ENCODE measurements at regions not wholly inside any gene's neighbourhood (a gene's known extent, or its start where the extent isn't known, plus 50 kb on each side); places are given as distances from the start of the nearest gene placed in this dataset.
"Not testable (repeated sequence)": the region's sequence is repeated elsewhere in the genome, so short reads cannot be mapped to it uniquely, and the experiment has no call there.

GRCh38 chr5:40165106-40165788 lies 514.5 kb upstream of the PTGER4 start:
- Histone ChIP-seq H3K4me3 (ENCODE audit: low read length) (no peak overlapping the region), H3K36me3 (ENCODE audit: control insufficient read depth, low read depth, low read length) (no peaks in the 10 kb centered on the region), H3K27me3 (ENCODE audit: control insufficient read depth, insufficient read depth, low read length) (no peaks in the 10 kb centered on the region), H3K27ac (ENCODE audit: low read length) (no peak overlapping the region), H3K9me3 (ENCODE audit: control insufficient read depth, low read depth, low read length) (peaks cover 5% of the 10 kb centered on the region), H3K4me1 (ENCODE audit: control insufficient read depth, low read depth, low read length) (peaks cover 3% of the 10 kb centered on the region), H3K9ac (ENCODE audit: low read length) (no peak overlapping the region)

DNA sequence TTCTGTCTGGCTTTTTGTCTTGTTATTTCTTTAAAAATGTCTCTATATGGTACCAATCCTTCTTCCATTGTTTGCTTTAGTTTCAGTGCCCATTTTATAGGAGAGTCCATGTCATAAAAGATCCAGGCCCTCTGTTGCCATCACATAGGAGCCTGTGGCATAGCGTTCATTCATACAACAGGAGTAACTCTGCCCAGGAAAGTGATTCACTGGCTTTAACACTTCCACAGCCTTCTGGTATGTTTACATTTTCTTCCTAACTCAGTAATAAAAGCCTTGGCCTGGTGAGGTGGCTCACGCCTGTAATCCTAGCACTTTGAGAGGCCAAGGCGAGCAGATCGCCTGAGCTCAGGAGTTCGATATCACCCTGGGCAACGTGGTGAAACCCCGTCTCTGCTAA lies 519.3 kb upstream of the PTGER4 start:
- Histone ChIP-seq H3K4me3 (ENCODE audit: low read length) (no peak overlapping the region), H3K27me3 (ENCODE audit: control insufficient read depth, insufficient read depth, low read length) (no peaks in the 10 kb centered on the region), H3K9me3 (ENCODE audit: control insufficient read depth, low read depth, low read length) (no peaks in the 10 kb centered on the region), H3K4me1 (ENCODE audit: control insufficient read depth, low read depth, low read length) (no peaks in the 10 kb centered on the region), H3K36me3 (ENCODE audit: control insufficient read depth, low read depth, low read length) (no peaks in the 10 kb centered on the region), H3K27ac (ENCODE audit: low read length) (no peak overlapping the region), H3K9ac (ENCODE audit: low read length) (no peak overlapping the region)

- no peaks in the 10 kb centered on the region for H3K9me3 ChIP-seq (ENCODE audit: control insufficient read depth, low read depth, low read length)
- H3K27ac ChIP-seq (ENCODE audit: low read length), result no peak overlapping the region
- no peaks in the 10 kb centered on the region for H3K27me3 ChIP-seq (ENCODE audit: control insufficient read depth, insufficient read depth, low read length)
- H3K9ac ChIP-seq (ENCODE audit: low read length), result no peak overlapping the region
- H3K4me1 ChIP-seq (ENCODE audit: control insufficient read depth, low read depth, low read length), result no peaks in the 10 kb centered on the region
- H3K36me3 ChIP-seq (ENCODE audit: control insufficient read depth, low read depth, low read length), result no peaks in the 10 kb centered on the region
- H3K4me3 ChIP-seq (ENCODE audit: low read length), result no peak overlapping the region
Observed at GRCh38 chr5:40154194-40154593, 525.5 kb upstream of the PTGER4 start.

DNA sequence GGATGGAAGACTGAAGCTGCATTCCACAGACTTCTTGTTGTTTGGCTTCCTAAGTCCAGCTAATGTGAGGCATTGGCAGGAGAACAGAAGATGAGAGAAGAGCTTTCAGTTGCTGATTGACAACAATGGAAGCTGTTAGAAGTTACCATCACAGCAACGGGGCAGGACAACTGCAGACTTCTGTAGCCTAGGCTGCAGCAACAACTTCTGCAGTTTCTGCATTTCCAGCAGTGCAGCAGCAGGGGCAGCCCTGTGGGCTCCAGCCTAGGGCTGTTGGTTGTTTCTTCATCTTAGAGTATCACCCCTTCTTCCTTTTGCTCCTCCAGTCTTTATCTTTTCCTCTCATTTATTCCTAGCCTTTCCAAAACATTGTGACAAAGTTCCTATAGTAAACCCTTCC lies 528.8 kb upstream of the PTGER4 start:
- no peaks in the 10 kb centered on the region for H3K27me3 ChIP-seq (ENCODE audit: control insufficient read depth, insufficient read depth, low read length)
- H3K9me3 ChIP-seq (ENCODE audit: control insufficient read depth, low read depth, low read length), result no peaks in the 10 kb centered on the region
- H3K27ac ChIP-seq (ENCODE audit: low read length), result no peak overlapping the region
- H3K9ac ChIP-seq (ENCODE audit: low read length), result no peak overlapping the region
- H3K4me3 ChIP-seq (ENCODE audit: low read length), result no peak overlapping the region
- H3K36me3 ChIP-seq (ENCODE audit: control insufficient read depth, low read depth, low read length), result no peaks in the 10 kb centered on the region
- H3K4me1 ChIP-seq (ENCODE audit: control insufficient read depth, low read depth, low read length), result no peaks in the 10 kb centered on the region

DNA sequence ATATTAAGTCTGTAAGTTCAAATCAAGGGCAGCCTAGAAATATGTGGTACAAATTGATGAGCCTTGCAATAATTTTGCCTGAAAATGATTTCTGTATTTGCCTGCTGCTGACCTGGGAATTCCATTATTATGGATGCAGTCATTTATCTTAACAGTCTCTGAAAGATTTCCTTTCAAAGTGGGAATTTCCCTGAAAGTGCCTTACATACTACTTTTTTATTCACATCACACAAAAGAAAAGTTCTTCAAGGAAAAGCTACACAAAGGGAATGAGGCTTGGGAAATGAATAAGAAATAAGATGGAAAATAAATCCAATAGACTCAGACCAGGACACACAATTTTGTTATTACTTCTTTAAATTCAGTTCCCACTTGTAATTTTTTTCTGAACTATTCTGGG lies 537.8 kb upstream of the PTGER4 start:
- H3K4me1 ChIP-seq (ENCODE audit: control insufficient read depth, low read depth, low read length), result peaks cover 21% of the 10 kb centered on the region
- H3K36me3 ChIP-seq (ENCODE audit: control insufficient read depth, low read depth, low read length), result no peaks in the 10 kb centered on the region
- peak overlapping the region; percentile 8 for H3K4me3 ChIP-seq (ENCODE audit: low read length)
- H3K27me3 ChIP-seq (ENCODE audit: control insufficient read depth, insufficient read depth, low read length), result no peaks in the 10 kb centered on the region
- peak overlapping the region; percentile 72 for H3K27ac ChIP-seq (ENCODE audit: low read length)
- no peak overlapping the region for H3K9ac ChIP-seq (ENCODE audit: low read length)
- no peaks in the 10 kb centered on the region for H3K9me3 ChIP-seq (ENCODE audit: control insufficient read depth, low read depth, low read length)

DNA sequence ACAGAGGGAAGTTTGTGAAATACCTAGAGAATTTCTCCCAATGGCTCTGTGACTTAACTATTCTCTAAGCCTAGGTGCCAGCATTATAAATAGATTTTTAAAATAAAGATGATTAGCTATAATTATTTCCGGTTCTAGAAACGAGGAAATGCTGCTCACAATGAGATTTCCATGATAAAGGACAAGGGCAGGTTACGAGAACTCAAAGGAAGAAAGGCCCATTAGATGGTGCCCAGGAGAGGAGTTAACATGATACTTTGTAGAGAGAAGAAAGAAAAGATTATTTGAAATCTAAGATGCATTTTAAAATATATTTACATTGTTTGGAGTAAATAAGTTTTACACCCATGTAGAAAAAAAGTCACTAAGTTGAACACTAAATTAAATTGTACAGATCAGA lies 538.3 kb upstream of the PTGER4 start:
- Histone ChIP-seq H3K9me3 (ENCODE audit: control insufficient read depth, low read depth, low read length) (no peaks in the 10 kb centered on the region), H3K9ac (ENCODE audit: low read length) (no peak overlapping the region), H3K27me3 (ENCODE audit: control insufficient read depth, insufficient read depth, low read length) (no peaks in the 10 kb centered on the region), H3K4me1 (ENCODE audit: control insufficient read depth, low read depth, low read length) (peaks cover 21% of the 10 kb centered on the region), H3K4me3 (ENCODE audit: low read length) (peak overlapping the region; percentile 8), H3K27ac (ENCODE audit: low read length) (peak overlapping the region; percentile 72), H3K36me3 (ENCODE audit: control insufficient read depth, low read depth, low read length) (no peaks in the 10 kb centered on the region)

- H3K36me3 ChIP-seq (ENCODE audit: control insufficient read depth, low read depth, low read length), result no peaks in the 10 kb centered on the region
- no peaks in the 10 kb centered on the region for H3K27me3 ChIP-seq (ENCODE audit: control insufficient read depth, insufficient read depth, low read length)
- H3K4me3 ChIP-seq (ENCODE audit: low read length), result no peak overlapping the region
- no peaks in the 10 kb centered on the region for H3K9me3 ChIP-seq (ENCODE audit: control insufficient read depth, low read depth, low read length)
- no peak overlapping the region for H3K9ac ChIP-seq (ENCODE audit: low read length)
- H3K27ac ChIP-seq (ENCODE audit: low read length), result no peak overlapping the region
- H3K4me1 ChIP-seq (ENCODE audit: control insufficient read depth, low read depth, low read length), result peaks cover 12% of the 10 kb centered on the region
Observed at GRCh38 chr5:40137223-40137622, 542.5 kb upstream of the PTGER4 start.

GRCh38 chr5:40134883-40135520 lies 544.7 kb upstream of the PTGER4 start:
- Histone ChIP-seq H3K27ac (ENCODE audit: low read length) (no peak overlapping the region), H3K27me3 (ENCODE audit: control insufficient read depth, insufficient read depth, low read length) (no peaks in the 10 kb centered on the region), H3K4me3 (ENCODE audit: low read length) (no peak overlapping the region), H3K36me3 (ENCODE audit: control insufficient read depth, low read depth, low read length) (no peaks in the 10 kb centered on the region), H3K9ac (ENCODE audit: low read length) (no peak overlapping the region), H3K4me1 (ENCODE audit: control insufficient read depth, low read depth, low read length) (no peaks in the 10 kb centered on the region), H3K9me3 (ENCODE audit: control insufficient read depth, low read depth, low read length) (no peaks in the 10 kb centered on the region)

DNA sequence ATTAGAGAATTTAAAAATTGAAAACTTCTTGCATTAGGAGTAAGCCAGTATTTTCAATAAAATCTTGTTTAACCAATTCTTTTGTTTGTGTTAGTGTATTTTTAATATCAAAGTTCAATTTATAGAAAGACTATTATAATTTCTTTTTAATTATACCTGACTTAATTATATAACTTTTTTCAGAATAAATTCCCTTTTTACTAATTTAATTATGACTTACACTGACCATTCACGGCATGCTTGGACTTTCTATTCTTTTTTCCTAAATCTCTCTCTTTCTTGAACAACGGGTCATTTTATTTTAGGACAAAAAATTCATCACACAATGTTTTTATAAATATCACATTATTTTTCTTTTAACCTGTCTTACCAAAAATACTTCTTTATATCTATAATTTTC lies 555.3 kb upstream of the PTGER4 start:
- no peak overlapping the region for H3K9ac ChIP-seq (ENCODE audit: low read length)
- H3K4me1 ChIP-seq (ENCODE audit: control insufficient read depth, low read depth, low read length), result no peaks in the 10 kb centered on the region
- peaks cover 43% of the 10 kb centered on the region for H3K9me3 ChIP-seq (ENCODE audit: control insufficient read depth, low read depth, low read length)
- H3K4me3 ChIP-seq (ENCODE audit: low read length), result no peak overlapping the region
- no peaks in the 10 kb centered on the region for H3K36me3 ChIP-seq (ENCODE audit: control insufficient read depth, low read depth, low read length)
- H3K27ac ChIP-seq (ENCODE audit: low read length), result no peak overlapping the region
- H3K27me3 ChIP-seq (ENCODE audit: control insufficient read depth, insufficient read depth, low read length), result no peaks in the 10 kb centered on the region

GRCh38 chr5:40121236-40121635 lies 558.5 kb upstream of the PTGER4 start:
- Histone ChIP-seq H3K4me1 (ENCODE audit: control insufficient read depth, low read depth, low read length) (no peaks in the 10 kb centered on the region), H3K9me3 (ENCODE audit: control insufficient read depth, low read depth, low read length) (peaks cover 36% of the 10 kb centered on the region), H3K27ac (ENCODE audit: low read length) (no peak overlapping the region)

GRCh38 chr5:40112875-40113274 lies 566.8 kb upstream of the PTGER4 start:
- H3K27me3 ChIP-seq (ENCODE audit: control insufficient read depth, insufficient read depth, low read length), result no peaks in the 10 kb centered on the region
- no peak overlapping the region for H3K9ac ChIP-seq (ENCODE audit: low read length)
- no peak overlapping the region for H3K27ac ChIP-seq (ENCODE audit: low read length)
- no peaks in the 10 kb centered on the region for H3K9me3 ChIP-seq (ENCODE audit: control insufficient read depth, low read depth, low read length)
- H3K4me1 ChIP-seq (ENCODE audit: control insufficient read depth, low read depth, low read length), result no peaks in the 10 kb centered on the region
- no peaks in the 10 kb centered on the region for H3K36me3 ChIP-seq (ENCODE audit: control insufficient read depth, low read depth, low read length)
- no peak overlapping the region for H3K4me3 ChIP-seq (ENCODE audit: low read length)

More at GRCh38 chr5:40121236-40121635, 558.5 kb upstream of the PTGER4 start:
- no peak overlapping the region for H3K9ac ChIP-seq (ENCODE audit: low read length)
- H3K4me3 ChIP-seq (ENCODE audit: low read length), result no peak overlapping the region
- no peaks in the 10 kb centered on the region for H3K36me3 ChIP-seq (ENCODE audit: control insufficient read depth, low read depth, low read length)
- no peaks in the 10 kb centered on the region for H3K27me3 ChIP-seq (ENCODE audit: control insufficient read depth, insufficient read depth, low read length)

DNA sequence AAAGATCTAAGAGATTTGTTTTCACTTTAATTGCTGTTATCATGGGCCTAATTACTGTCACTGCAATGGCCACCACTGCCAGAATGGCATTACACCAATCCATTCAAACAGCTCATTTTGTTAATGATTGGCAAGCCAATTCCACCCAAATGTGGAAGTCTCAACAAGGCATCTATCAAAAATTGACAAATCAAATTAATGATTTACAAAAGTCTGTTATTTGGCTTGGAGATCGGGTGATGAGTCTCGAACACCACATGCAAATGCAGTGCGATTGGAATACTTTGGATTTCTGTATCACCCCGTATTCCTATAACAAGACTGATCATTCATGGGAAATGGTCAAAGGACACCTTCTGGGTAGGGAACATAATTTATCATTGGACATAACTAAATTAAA lies 568.7 kb upstream of the PTGER4 start:
- not testable (repeated sequence) for H3K9me3 ChIP-seq (ENCODE audit: control insufficient read depth, low read depth, low read length); H3K4me1 ChIP-seq (ENCODE audit: control insufficient read depth, low read depth, low read length); H3K27ac ChIP-seq (ENCODE audit: low read length); H3K27me3 ChIP-seq (ENCODE audit: control insufficient read depth, insufficient read depth, low read length); H3K36me3 ChIP-seq (ENCODE audit: control insufficient read depth, low read depth, low read length); H3K4me3 ChIP-seq (ENCODE audit: low read length); H3K9ac ChIP-seq (ENCODE audit: low read length)

All from iPS-18a (cell line).